HG03139 (cell line): ENCODE measurements at regions not wholly inside any gene's neighbourhood (a gene's known extent, or its start where the extent isn't known, plus 50 kb on each side); places are given as distances from the start of the nearest gene placed in this dataset.
"Not testable (repeated sequence)": the region's sequence is repeated elsewhere in the genome, so short reads cannot be mapped to it uniquely, and the experiment has no call there.

Experiments used
- ATAC-seq: cut with Tn5 transposase; IDR thresholded peaks from one replicate; pipeline ENCODE4 v1.9.1; 2021; ENCODE audit not compliant: unreplicated experiment

GRCh38 chr14:46444666-46445065 lies 206.9 kb downstream of the RPL10L start:
- no peak for ATAC-seq

- no peak for ATAC-seq
Observed at GRCh38 chr14:46433381-46433780, 218.2 kb downstream of the RPL10L start.

GRCh38 chr14:46432516-46432915 lies 219.1 kb downstream of the RPL10L start:
- ATAC-seq, result no peak

DNA sequence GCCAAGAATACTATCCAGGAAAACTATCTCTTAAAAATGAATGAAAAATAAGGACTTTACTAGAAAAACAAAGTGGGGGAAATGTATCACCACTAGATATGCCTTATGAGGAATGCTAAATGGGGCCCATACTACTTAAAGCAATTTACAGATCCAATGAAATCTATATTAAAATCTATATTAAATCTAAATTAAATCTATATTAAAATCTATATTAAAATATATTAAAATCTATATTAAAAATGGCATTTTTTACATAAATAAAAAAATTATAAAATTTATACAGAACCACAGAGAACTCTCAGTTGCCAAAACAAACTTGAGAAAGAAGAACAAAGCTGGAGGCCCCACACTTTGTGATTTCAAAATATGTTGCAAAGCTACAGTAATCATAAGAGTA lies 234.5 kb downstream of the RPL10L start:
- ATAC-seq, result no peak

DNA sequence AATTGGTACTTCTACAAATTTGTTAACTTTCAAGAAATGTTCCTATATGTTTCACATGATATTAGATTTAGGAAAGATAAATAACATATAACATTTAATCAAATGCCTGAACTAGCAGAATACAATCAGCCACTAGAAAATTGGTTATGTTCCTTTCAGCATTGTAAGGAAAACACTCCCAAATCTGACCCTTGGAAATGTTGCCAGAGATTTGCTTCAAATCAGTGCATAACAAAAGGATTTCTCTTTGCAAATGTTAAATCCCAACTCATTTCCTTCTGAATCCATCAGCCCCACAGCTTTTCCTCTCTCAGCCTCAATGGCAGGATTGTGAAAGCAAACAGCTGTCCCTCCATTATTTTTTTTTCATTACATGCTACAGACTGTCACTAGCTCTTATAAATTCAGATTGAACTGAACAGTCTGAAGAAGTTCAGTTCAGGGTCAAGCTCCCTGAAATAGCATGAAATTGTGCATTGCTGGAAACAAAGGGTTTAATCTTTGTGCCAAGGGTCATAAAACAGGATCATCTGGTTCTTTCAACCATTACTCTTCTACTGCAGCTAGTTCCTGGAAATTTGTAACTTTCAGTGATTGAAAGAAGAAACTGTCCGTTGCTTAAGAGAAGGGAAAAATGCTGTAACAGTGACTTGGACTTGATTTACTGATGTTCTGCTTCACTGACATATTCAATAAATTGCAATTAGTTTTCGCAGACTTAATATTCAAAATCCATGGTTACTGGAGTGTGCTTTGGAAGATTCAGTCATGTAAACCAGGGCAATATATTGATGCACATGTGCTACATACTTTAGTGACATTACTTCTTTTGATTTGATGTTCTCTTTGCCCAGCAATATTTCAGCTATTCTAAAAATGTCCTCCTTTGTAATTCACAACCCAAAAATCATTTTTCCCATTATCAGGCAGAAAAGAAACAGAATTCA lies 246.4 kb downstream of the RPL10L start:
- no peak for ATAC-seq

- ATAC-seq, result not testable (repeated sequence)
Observed at GRCh38 chr14:46402001-46402690, 249.4 kb downstream of the RPL10L start.

DNA sequence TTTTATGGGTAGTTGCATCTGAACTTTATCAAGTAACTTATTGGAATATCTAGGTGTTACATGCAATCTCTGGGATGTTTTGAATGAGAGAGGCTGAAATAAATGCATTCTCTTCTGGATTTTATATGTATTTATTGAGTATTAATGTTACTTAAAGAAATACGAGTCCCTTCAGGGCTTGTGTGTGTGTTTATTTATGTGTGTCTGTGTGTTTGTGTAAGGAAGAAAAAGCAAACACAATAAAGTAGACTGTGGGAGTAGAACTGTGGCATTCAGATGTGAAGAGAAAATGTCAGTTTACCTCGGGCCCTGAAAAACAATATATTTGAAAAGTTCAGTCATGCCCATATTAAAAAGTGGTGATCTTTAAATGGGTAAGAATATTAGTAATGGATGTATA lies 250.5 kb downstream of the RPL10L start:
- ATAC-seq, result no peak

DNA sequence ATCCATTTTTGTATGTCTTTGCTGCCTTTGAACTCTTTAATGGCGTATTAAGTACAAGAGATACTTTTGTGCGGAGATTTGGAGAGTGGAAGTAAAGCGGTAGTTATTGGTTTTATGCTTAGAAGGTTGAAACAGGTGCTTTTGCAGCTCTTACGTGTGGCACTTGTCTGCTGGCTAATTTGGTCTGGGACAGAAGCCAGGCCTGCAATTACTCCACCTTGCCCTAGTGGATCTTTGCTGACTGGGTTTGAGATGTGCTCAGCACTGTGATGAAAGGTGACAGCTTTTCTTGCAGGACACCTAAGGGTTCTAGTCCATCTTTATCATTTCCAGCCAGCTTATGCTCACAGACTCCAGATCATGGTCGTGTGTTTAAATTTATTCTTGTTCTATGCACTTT lies 252.5 kb downstream of the RPL10L start:
- no peak for ATAC-seq

DNA sequence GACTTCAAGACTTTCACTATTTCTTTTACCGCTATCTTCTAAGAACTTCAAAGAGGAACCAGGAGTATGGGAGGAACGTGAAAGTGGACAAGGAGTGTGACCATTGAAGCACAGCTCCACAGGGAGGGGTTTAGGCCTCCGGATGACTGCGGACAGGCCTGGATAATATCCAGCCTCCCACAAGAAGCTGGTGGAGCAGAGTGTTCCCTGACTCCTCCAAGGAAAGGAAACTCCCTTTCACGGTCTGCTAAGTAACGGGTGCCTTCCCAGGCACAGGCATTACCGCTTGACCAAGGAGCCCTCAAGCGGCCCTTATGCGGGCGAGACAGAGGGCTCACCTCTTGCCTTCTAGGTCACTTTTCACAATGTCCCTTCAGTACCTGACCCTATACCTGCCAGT lies 267.0 kb downstream of the RPL10L start:
- ATAC-seq, result no peak

GRCh38 chr14:46381674-46382073 lies 269.9 kb downstream of the RPL10L start:
- ATAC-seq, result no peak

- ATAC-seq, result no peak
Observed at GRCh38 chr14:46378248-46378647, 273.3 kb downstream of the RPL10L start.

GRCh38 chr14:46377305-46377704 lies 274.3 kb downstream of the RPL10L start:
- no peak for ATAC-seq

DNA sequence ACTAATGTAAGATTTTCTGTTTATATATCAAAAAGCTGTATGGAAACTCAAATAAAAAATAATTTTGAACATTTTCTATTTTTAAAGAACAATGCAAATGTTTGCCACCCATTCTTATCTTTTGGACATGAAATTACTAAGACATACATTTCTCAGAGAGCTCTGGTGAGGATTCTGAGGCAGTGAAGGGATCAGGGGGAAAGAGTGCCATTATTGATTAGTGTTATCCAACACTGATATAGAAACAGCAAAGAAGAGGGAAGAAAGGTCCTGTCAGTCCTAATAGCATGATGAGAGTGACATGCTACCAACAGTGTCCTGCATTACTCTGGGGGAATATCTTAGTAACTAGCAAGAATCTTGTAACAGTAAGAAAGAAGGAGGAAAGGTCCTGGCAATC lies 282.2 kb downstream of the RPL10L start:
- ATAC-seq, result no peak

- no peak for ATAC-seq
Observed at GRCh38 chr14:46368275-46368674, 283.3 kb downstream of the RPL10L start.

GRCh38 chr14:46352844-46353243 lies 298.7 kb downstream of the RPL10L start:
- ATAC-seq, result no peak

DNA sequence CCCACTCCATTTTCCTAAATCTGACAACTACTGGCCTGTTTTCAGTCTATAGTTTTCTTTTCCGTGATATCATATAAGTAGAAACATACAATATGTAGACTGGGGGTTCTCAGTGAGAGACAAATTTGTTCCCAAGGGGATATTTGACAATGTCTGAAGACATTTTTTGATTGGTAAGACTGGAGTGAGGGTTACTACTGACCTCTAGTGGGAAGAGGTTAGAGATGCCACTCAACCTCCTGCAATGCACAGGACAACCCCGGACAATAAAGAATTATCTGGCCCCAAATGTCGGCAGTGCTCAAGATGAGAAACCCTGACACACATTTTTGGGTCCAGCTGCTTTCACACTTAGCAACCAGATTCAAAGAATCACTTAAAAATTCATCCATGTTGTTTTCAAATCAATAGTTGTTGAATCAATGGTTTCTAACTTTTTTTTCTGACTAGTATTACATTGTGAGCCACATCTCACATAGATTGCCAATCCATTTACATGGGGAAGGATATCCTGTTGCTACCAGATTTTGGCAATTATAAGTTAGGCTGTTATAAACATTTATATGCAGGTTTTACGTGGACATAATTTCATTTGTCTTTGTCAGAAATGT lies 307.1 kb downstream of the RPL10L start:
- no peak for ATAC-seq

DNA sequence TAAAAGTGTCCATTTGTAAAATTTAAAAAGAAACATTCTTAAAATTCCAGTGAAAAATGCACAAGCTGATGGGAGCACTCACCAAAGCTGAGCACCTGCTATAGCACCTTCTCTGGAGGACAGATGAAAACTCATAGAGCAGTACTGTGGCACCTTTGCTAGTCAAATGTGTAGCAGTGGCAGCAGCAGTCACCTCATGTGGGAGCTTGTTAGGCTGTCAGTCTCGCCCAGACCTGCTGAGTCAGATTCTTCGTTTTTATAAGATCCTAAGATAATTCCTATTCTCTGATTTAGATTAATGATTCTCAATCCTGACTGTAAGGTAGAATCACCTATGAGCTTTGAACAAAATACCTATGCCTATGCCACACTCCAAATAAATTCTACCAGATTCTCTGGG lies 325.8 kb downstream of the RPL10L start:
- ATAC-seq, result no peak

DNA sequence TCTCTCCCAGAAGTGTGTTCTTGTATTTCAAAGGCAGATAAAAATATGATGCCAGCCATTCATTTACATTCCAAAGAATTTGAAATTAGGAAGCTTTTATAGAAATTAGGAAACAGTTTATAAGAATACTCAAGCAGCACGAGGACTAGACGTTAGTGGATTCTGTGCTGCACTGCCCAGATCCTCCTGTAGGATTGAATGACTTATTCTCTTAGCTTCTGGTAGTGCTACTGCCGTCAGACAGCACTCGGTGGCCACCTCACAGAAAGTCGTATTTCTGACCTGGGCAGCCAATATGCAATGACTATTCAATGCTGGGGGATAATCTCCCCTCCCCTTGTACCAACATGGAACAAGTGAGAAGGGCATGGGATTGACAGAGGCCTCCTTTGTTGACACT lies 326.4 kb downstream of the RPL10L start:
- no peak for ATAC-seq

DNA sequence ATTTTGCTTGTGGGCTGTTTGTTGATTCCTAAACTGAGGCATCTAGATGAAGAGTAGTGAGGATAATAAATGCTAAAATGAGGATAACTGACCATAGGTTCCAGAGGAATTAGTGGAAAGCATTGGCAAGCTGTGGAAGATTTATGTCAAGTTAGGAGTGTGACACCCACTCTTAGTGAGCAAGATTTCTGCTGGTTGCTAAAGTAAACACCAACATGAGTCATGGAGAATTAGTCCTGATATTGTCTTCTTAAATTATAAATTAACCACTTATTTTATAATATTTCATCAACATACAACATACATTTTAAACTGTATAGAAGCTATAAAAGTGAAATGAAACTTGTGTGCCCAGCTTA lies 328.2 kb downstream of the RPL10L start:
- no peak for ATAC-seq

- ATAC-seq, result no peak
Observed at GRCh38 chr14:46322730-46323403, 328.7 kb downstream of the RPL10L start.

- ATAC-seq, result no peak
Observed at GRCh38 chr14:46322076-46322475, 329.5 kb downstream of the RPL10L start.
